ENCODE measurements at regions not wholly inside any gene's neighbourhood (a gene's known extent, or its start where the extent isn't known, plus 50 kb on each side); places are given as distances from the start of the nearest gene placed in this dataset.

DNA sequence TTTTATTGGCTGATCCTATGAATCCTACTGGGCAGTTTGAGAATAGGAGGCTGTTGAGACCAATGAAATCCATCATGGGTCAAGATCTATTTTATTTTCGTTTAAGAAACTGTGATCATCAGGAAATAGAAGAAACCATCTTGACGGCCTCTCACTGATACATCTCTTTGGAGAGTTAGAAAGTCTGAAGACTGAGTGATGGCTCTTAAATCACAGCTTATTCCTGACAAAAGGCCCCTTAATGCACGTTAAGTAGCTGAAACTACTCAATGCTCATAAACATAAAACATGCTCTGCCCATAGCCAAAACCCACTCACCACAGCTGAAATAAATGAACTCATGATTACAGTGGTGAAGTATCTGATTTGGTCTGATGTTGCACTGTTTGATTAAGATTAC lies 784.5 kb upstream of the NEGR1 start:
- ATAC-seq (no peak), DNase-seq (no peak)
- Histone ChIP-seq H3K9me3 (no peaks in the 10 kb centered on the region), H3K4me1 (ENCODE audit: low read depth) (no peaks in the 10 kb centered on the region), H3K36me3 (ENCODE audit: low read depth) (no peaks in the 10 kb centered on the region), H3K4me3 (no peak overlapping the region)
- TF ChIP-seq, protein P1, sequence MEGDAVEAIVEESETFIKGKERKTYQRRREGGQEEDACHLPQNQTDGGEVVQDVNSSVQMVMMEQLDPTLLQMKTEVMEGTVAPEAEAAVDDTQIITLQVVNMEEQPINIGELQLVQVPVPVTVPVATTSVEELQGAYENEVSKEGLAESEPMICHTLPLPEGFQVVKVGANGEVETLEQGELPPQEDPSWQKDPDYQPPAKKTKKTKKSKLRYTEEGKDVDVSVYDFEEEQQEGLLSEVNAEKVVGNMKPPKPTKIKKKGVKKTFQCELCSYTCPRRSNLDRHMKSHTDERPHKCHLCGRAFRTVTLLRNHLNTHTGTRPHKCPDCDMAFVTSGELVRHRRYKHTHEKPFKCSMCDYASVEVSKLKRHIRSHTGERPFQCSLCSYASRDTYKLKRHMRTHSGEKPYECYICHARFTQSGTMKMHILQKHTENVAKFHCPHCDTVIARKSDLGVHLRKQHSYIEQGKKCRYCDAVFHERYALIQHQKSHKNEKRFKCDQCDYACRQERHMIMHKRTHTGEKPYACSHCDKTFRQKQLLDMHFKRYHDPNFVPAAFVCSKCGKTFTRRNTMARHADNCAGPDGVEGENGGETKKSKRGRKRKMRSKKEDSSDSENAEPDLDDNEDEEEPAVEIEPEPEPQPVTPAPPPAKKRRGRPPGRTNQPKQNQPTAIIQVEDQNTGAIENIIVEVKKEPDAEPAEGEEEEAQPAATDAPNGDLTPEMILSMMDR (IDR thresholded peaks at IDR 0.05), result no peak
- intact Hi-C loops (cut with DNase I, micrococcal nuclease), result no loop called here

DNA sequence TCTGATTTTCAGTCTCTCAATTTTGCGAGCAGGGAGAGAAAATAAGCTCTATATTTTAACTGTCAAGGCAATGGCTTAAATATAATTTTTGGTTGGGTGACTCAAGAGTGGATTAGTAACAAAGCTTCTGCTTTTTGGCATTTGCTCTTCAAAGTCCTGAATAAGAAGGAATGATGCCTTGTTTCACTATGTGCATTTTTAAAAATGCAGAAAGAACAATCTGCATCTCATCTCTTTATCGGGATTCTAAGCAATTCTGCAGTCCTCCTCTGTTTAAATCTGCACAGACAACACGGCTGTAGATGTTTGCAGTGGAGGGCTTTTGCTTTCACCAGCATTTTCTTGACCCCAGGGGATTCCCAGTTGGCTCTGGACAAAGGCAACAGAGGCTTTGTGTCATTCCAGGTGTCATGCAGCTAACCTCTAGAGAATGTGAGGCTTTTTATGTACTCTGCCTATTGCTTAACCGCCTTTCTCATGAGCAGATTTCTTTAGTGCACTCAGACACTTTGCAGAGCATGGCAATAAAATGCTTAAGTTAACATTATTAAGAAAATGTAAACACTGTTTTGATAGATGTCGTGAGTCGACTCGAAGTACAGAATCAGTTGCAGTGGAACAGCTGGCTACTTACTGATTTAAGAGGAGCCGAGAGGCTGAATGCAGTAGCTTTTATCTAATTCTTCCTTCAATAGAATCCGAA lies 783.2 kb upstream of the NEGR1 start:
- Histone ChIP-seq H3K4me3 (no peak overlapping the region), H3K4me1 (ENCODE audit: low read depth) (no peaks in the 10 kb centered on the region), H3K36me3 (ENCODE audit: low read depth) (no peaks in the 10 kb centered on the region), H3K9me3 (peaks cover 3% of the 10 kb centered on the region)
- DNase-seq (no peak), ATAC-seq (peak; percentile 18)
- intact Hi-C loops (cut with DNase I, micrococcal nuclease), result no loop called here
- TF ChIP-seq, protein P1 (IDR thresholded peaks at IDR 0.05), result no peak

DNA sequence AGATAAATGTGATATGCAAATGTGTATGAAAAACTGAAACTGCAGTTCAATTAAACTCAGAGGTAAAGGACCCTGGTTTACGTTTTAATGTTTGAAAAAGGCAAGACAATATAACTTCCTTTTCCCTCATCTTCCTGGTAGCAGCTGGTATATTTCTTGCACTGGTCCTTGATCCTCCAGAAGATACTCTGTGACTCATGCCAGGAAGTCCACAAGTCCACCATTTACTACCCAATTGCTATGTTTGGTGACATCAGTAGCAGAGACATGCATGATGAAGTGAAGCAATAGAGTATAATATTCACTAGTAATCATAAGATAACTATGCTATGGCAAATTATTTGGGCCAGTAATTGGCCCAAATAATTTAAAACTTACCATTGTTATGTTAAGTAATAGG lies 774.5 kb upstream of the NEGR1 start:
- ATAC-seq, result peak; percentile 58

DNA sequence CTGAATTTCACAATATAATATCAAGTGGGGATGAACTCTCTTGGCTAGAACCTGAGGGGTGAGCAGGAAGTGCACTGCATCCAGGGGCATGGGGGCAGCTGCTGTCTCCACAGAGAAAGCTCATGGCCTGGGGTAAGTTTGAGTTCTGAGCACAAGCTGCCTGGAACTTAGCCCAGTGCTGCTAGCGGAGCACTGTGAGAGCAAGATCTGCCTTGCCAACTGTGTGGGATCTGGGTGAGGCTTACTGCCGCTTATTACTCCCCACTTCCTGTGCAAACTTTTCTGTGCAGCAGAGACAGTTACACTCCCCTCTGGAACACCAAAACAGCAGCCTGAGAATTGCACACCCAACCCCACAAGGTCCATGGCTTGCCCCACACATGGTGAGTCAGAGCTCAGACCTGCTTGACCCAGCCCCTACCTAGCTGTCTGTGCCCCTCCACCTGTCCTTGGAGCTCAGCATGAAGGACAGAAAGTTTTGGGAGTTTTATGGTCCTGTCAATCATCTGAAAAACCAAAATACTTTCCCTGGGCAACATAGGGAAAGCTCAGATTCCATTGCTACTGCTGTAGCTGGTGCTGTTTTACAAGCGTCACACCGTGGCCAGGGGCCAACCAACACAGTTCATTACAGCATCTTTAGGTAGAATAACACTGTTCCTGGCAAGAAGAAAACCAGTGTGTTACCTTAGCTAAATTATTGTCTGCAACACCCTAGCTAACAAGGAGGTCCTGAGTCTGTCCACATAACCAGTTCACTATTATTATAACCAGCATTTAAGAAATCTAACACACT lies 762.1 kb upstream of the NEGR1 start:
- H3K36me3 ChIP-seq (ENCODE audit: low read depth), result no peaks in the 10 kb centered on the region
- H3K9me3 ChIP-seq, result no peaks in the 10 kb centered on the region
- H3K4me1 ChIP-seq (ENCODE audit: low read depth), result no peaks in the 10 kb centered on the region
- TF ChIP-seq, protein P1 (IDR thresholded peaks at IDR 0.05), result no peak
- intact Hi-C loops (cut with DNase I, micrococcal nuclease), result no loop called here
- ATAC-seq, result no peak
- no peak overlapping the region for H3K4me3 ChIP-seq
- no peak for DNase-seq

More for the DNA sequence above, 774.5 kb upstream of the NEGR1 start:
- no peaks in the 10 kb centered on the region for H3K4me1 ChIP-seq (ENCODE audit: low read depth)
- H3K9me3 ChIP-seq, result peaks cover 3% of the 10 kb centered on the region
- DNase-seq, result peak in 1 of 3 donors; percentile 8
- H3K4me3 ChIP-seq, result no peak overlapping the region
- TF ChIP-seq, protein P1 (IDR thresholded peaks at IDR 0.05), result no peak
- H3K36me3 ChIP-seq (ENCODE audit: low read depth), result no peaks in the 10 kb centered on the region
- intact Hi-C loops (cut with DNase I, micrococcal nuclease), result no loop called here

DNA sequence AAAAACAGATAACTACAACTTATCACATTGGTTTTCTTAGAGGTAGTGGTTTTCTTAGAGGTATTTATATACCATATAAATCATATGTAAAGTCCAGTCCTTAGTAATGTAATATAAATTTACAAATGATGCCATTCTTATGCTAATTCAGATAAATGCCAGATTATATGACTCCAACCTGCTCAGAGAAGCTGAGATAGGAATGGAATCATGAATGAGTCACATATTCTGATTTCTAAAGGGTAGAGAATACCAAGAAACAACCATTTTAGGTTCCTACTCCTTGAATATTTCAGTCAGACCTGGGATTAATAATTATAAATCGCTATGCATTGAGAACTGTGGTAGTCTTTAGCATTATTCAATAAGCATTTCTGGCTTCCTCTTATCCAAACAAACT lies 760.1 kb upstream of the NEGR1 start:
- DNase-seq (no peak), ATAC-seq (no peak)
- intact Hi-C loops (cut with DNase I, micrococcal nuclease), result no loop called here
- no peaks in the 10 kb centered on the region for H3K36me3 ChIP-seq (ENCODE audit: low read depth)
- no peaks in the 10 kb centered on the region for H3K9me3 ChIP-seq
- H3K4me3 ChIP-seq, result no peak overlapping the region
- TF ChIP-seq, protein P1 (IDR thresholded peaks at IDR 0.05), result no peak
- no peaks in the 10 kb centered on the region for H3K4me1 ChIP-seq (ENCODE audit: low read depth)
